ENCODE measurements at regions not wholly inside any gene's neighbourhood (a gene's known extent, or its start where the extent isn't known, plus 50 kb on each side); places are given as distances from the start of the nearest gene placed in this dataset.

DNA sequence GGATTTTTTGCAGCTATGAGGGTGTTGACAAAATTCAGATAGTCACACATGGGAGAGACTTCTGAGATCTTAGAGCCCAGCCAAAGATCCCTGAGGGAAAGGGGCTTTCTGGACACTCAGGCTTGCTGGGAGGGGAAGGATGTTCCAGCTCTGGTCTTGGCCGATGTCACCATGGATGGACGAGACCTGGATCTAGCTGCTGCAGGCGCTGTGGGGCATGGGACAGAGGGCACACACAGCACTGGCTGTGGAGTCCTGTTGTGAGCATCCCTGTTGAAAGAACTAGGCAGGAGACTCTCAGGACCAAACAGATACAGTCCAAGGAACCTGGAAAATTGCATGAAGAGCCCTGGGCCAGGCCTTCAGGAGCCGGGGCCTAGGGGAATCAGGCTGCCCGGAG is 80.1 kb upstream of the SDK2 start:
- DNase-seq (ENCODE audit: low spot score) = no peak

DNA sequence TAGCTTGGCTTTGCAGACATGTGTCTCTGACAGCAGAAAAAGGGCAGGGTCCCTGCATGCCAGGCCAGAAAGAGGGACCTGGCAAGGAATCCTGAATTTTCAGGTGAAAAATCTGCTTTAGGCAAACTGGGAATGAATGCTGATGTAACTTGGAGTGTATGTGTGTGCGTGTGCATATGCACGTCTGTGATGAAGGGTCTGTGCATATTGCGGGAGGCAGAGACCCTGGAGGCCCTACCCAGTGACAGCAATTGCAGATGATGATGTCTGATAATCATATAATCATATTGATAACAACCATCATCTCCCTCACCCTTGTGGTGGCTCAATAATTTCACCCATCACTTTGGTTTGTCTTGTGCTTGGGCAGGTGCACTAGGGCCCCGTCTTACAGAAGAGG is 80.7 kb upstream of the SDK2 start:
- no peak for DNase-seq (ENCODE audit: low spot score)

DNA sequence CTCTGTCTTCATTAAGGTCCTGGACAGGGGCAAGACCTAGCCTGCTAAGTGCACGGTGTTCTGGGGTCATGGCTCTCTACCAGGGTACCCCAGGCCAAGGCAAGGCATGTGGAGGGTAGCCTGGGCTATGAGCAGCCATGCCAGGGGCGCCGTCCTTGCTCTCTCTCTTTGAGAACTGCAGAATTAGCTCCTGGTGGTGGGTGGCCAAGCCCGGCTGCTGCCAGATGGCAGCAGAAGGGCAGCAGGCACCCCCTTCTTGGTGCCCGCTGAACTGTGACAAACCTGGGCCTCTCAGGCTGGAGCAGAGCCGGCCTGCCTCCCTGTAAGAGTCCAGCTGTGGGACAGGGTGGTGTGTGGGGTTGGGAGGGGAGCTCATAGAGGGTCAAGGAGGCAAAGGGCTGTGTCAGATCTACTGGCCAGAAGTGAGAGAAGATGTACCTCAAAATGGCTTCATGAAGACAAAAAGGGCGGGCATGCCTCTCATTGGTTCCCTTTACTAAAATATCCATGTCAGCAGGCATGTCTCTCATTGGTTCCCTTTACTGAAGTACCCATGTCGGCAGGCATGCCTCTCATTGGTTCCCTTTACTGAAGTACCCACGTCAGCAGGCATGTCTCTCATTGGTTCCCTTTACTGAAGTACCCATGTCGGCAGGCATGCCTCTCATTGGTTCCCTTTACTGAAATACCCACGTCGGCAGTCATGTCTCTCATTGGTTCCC is 81.7 kb upstream of the SDK2 start:
- DNase-seq (ENCODE audit: low spot score) = no peak

DNA sequence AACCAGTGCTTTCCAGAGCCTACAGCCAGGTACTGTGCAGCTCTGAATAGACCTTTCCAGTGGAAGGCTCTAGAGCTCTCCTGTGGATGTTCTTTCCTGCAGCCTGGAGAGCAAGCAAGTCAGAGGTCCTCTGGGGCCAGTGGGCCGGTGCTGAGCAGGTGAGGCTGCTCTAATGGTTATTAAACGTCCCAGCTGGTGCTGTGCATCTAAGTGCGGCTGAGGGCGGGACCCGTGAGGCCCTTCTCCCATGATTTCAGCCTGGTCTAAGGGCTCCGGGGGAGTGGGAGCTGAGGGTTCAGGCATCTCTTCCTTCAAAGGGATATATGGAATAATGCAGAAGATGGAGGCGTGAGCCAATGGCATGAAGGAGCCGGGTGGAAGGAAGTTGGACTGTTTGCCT is 83.7 kb upstream of the SDK2 start:
- no peak for DNase-seq (ENCODE audit: low spot score)

DNA sequence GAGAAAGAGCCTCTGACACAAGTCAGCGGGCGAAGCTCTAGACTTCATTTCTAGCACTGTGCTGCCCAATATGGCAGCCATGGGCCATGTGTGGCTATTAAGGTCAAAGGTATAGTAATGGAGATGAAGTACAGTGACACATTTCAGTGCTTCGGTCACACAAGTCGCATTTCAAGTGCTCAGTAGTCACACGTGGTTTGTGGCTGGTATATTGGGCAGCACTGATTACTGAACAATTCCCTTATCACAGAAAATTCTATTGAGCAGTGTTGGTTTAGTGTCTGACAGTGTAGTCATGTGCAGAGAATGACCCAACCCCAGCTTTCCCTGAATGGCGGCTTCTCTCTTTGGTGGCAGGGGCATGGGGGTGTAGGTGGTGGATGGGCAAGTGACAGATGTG is 84.9 kb upstream of the SDK2 start:
- DNase-seq (ENCODE audit: low spot score) = no peak

DNA sequence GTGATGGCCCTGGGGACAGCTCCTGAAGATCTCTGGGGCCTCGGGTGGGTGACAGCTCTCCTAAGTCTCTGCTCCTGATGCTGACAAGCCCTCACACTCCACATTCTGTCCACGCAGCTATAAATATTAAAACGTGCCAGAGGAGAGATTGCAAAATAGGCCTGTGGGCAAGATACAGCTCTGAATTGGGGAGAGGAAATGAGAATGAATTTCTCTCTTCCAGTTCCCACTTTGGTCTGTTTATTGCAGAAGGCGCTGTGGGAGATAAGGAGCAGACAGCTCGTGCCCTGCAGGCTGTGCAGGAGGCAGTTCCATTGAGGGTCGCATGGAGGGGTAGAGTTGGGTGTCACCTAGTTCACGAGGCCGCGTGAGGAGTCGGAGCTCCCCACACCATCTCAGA is 87.5 kb upstream of the SDK2 start:
- DNase-seq (ENCODE audit: low spot score) = no peak

DNA sequence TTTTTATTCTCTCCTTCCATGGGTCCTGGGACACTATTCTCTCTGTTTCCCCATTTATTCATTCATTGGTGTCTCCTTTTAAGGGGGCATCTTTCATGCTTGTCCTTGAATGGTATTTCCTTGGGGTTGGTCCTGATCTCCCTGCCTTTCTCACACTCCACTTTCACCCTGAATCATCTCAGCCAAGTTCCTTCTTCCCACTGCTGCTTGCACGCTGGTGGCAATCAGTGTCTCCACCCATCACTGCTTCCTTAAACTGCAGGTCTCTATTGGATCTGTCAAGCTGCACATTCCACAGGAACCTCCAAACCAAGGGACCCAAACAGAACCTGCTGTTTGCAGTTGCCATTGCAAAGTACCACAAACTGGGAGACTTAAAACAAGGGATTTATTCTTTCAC is 89.3 kb upstream of the SDK2 start:
- no peak for DNase-seq (ENCODE audit: low spot score)

DNA sequence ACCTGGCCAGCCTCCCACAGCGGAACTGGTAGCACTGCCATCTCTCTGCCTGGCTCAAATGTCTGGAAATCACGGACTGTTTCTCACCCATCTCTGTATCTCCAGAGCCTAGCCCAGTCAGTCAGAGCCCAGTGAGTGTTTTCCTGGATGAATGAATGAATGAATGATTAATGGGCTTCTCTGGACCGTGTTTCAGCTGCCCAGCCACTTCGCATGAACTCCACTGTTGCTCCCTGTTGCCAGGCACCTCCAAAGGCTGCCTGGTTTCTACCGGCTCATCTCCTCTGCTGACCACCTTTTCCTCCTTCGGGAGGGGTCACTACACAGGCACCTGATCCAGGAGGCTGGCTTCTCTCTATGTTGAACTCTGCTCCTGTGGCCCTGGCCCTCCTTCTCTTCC is 91.0 kb upstream of the SDK2 start:
- DNase-seq (ENCODE audit: low spot score) = no peak

DNA sequence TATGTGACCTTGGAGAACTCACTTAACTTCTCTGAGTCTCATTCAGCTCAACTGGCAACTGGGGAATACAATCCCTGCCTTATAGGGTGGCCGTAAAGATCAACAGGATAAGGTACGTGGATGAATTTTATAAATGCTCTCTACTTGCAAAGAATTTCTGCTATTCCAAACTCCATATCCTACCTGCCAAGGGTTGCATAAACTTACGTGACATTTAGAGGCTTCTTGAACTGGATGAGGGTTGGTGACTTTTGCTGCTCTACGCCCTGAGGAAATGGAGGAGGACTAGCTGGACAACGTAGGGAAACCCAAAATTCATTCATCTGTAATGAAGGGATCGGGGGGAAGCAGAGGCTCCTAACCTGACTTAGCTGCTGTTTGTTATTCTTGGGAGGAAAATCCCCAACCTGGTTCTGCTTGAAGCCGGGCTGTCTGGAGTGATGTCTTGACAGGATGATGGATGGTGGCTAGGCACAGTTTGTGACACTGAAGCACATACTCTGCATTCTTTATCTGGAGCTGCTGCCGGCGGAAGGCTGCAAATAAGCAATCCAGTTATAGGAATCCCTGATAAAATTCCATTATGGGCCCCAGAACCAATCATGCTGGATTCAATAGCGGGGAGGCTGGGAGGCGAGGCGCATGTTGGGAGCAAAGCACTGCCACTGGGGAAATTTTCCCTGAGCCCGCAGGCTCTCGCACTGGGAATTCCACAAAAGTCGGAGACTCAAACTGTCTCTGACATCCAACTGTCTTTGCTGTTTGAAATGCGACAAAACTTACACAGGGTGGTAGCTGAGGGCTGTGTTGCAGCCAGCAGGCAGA is 94.7 kb upstream of the SDK2 start:
- no peak for DNase-seq (ENCODE audit: low spot score)

DNA sequence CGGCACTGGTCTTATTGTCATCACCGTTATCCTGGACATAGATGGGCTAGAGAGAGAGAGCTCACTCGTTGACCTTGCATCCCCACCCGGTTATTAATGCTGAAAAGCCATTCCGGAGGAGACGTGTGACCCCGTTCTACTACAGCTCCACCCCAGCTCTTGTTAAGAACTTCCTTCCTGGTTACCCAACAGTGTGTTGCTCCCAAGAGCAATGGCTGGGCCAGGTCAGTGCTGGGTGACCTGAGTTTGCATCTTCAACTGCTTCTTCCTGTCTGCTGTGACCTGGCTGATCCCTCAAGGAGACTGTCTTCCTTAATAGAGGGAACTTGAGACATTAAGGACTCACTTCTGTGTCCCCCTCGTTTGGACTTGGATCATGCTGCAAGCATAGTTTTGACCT is 96.1 kb upstream of the SDK2 start:
- DNase-seq (ENCODE audit: low spot score) = no peak

DNA sequence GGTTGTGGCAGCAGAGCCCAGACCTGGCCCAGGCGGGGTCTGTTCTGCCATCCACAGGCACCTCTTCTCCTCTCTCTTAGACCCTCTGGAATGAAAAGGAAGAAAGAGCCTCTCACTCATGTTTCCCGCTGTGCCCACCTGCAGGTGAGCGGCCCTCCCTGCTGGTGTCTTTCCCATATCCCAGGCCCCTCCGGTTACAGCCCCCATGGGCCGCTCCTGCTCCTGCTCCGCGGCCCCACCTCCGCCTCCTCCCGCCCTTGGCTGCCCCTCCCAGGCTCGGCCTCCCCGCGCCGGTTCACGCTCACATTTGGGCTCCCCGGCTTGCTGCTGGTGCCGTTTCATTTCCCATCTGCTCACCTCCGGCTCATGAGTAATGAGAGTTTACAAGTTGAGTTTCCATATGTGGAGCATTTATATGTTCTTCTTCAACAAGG is 98.7 kb upstream of the SDK2 start:
- no peak for DNase-seq (ENCODE audit: low spot score)

DNA sequence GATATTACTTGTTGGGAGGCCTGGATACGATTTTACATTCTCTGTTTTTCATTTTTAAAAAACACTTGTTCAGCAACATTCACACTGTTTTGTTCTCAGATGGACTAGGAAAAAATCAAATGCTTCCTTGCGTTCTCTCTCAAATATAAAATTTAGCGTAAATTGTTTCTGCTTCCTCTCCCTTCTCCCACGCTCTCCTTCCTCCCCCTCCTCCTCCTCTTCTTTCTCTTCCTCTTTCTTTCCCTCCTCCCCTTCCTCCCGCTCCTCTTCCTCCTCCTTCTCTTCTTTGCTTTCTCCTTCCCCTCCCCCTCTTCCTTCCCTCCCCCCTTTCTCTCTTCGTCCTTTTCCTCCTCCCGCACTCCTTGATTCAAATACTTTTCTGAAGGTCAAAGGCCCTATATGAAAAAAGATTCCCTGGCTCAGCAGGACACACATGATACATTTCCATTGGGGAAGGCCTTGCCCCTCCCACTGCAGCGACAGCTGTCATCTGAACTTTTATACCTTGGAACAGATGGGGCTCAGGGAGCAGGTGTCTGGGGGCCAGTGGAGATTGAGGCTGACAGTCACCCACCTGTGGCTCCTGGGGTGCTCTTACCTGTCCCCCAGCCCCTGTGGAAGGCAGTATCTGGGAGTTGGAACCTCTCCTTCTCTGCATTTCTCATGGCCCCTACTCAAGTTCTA is 99.4 kb upstream of the SDK2 start:
- no peak for DNase-seq (ENCODE audit: low spot score)

DNA sequence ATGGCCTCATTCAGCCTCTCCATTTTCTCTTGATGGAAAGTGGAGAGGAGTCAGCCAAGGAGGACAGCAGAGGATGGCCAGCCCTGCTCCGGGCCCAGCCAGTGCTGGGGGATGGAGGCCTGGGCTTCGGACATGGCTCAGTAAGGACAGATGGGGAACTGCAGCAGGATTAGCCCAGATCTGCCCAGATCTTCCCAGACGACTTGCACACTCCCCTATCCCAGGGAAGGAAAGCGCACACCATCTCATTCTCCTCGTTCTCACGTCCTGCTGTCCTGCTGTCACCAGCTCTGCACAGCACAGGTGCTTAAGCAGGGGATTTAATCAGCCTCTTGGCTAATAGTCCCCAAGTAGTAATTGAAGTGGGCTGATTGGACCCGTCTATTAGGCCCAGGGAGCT is 100.2 kb upstream of the SDK2 start:
- DNase-seq (ENCODE audit: low spot score) = no peak

DNA sequence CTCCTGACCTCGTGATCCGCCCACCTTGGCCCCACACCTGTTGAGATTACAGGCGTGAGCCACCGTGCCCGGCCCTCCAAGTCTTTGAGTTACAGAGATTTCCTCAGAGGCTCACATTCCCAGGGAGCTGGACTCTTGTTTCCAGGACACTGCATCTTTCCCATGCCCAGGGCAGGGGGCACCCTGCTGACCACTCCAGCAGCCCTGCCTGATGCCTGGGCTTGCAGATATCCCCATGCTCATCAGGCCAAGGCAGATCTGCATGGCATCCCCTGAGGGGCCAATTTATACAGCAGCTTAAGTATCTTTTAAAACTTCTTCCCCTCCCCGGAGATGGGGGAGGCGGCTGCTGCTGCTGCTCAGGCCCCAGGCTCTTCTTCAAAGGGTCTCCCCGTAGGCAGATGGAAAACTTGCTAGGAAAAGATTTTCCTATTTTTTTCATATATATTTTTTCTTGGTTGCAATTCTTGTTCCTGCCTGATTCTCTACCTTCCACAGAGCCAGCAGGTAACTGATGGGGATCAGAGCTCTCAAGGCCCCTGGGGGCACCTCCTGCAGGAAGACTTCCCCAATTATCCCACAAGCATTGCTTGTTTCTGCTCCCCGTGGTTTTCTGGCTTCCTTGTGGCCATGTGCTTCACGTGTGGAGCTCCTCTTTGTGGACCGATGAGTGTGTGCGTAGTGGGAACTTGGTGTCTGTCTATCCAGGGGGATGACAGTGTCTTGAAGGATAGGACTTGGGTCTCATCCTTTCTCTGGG is 102.2 kb upstream of the SDK2 start:
- no peak for DNase-seq (ENCODE audit: low spot score)

DNA sequence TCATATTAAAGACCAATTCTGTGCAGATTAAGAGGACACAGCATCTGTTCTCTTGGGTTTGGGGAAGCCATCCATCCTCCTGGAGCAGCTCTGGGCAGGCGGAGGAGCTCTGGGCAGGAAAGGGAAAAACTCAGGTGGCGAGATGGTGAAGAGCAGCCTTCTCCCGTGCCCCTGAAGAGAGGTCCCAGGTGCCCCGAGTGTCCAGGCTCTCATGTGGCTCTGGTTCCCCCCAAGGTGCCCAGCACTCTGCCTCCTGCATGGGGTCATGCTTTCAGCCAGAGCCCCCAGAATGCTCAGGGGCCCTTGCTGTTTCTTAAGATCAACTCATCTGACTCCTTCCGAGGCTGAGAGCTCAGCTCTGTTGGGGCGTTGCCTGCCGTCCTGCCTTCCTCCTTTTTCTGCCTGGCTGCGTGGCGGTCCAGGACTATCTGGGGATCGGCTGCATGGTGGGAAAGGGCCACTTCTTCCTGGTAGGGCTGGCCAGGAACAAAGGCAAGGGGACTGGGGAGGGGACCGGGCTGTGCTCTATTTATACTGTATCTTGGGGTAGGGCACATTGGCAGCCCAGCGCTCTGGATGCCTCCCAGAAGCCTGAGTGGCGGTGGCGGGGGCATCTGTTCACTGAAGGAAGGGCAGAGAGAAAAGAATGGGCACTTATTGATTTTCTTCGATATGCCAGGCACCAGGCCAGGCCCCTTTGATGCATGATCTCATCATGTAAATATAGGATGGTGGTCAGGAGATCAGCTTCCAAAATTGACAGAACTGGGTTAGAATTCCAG is 103.2 kb upstream of the SDK2 start:
- no peak for DNase-seq (ENCODE audit: low spot score)

DNA sequence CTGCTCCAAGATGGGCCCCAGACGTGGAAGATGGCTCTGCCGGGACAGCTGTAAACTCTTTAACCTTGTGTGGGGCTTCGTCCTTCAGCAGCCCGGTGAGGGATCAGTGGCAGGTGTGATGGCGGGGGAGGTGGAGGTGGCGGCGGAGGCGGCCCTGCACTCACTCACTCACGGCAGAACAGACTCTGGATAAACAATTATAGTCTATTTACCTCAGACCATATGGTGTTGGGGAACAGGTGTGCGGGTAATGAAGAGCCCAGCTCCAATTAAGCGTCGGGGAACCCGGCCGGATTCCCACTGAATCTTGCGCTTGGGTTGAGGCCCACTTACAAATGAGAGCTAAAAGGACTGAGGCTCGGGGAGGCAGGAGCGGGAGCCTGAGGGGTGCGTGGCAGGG is 104.3 kb upstream of the SDK2 start:
- DNase-seq (ENCODE audit: low spot score) = no peak

DNA sequence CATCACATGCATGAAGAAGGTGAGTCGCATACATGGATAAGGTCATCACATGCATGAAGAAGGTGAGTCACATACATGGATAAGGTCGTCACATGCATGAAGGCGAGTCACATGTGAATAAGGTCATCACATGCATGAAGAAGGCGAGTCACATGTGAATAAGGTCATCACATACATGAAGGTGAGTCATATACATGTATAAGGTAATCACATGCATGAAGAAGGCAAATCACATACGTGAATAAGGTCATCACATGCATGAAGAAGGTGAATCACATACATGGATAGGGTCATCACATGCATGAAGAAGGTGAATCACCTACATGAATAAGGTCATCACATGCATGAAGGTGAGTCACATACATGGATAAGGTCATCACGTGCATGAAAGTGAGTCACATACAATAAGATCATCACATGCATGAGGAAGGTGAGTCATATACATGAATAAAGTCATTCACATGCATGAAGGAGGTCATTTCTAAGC is 105.1 kb upstream of the SDK2 start:
- no peak for DNase-seq (ENCODE audit: low spot score)

DNA sequence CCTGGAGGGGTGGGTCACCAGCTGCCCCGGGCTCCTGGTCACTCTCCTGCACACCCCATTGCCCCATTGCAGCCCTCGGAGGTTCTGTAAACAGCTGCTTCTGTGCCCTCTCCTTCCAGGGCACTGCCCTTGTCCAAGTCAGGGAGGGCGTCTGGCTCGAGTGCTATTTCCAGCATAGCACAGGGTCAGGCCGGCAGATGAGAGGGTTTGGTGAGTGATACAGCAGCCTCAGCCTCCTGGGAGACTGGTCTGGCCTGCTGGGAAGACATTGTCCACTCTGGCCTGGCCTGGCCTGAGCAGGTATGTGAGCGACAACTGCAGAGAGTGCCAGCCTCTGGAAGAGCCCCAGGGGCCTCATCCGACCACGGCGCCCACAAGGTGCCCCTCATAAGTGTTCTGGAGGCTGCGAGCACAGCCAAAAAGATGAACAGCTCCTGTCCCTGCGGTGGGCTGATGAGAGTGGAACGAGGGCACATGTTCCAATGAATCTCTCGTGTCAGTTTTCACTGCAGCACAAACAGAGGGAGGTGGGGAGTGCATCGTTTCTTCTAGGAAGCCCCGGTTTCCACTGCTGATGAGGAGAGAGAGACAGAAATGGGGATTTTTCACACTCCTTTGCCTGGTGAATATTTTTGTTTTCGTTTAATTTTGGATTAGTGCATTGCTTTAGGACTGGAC is 105.8 kb upstream of the SDK2 start:
- no peak for DNase-seq (ENCODE audit: low spot score)

DNA sequence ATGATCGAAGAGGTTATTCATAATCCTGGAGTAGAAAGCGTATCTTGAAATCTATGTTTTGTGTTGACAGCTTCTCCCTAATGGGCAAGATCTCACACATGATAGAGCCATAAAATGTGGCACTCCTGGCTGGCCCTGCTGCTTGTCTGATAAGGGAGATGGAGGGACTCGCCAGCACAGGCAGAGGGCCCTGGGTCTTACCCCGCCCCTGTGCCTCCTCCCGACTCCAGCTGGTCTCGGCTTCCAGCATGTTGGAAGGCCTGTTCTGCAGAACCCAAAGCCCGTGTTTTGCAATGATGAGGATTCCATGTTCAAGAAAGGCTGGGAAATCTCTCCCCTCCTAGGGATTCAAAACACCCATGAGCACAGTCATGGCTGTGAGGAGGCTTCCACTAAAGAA is 106.7 kb upstream of the SDK2 start:
- no peak for DNase-seq (ENCODE audit: low spot score)

DNA sequence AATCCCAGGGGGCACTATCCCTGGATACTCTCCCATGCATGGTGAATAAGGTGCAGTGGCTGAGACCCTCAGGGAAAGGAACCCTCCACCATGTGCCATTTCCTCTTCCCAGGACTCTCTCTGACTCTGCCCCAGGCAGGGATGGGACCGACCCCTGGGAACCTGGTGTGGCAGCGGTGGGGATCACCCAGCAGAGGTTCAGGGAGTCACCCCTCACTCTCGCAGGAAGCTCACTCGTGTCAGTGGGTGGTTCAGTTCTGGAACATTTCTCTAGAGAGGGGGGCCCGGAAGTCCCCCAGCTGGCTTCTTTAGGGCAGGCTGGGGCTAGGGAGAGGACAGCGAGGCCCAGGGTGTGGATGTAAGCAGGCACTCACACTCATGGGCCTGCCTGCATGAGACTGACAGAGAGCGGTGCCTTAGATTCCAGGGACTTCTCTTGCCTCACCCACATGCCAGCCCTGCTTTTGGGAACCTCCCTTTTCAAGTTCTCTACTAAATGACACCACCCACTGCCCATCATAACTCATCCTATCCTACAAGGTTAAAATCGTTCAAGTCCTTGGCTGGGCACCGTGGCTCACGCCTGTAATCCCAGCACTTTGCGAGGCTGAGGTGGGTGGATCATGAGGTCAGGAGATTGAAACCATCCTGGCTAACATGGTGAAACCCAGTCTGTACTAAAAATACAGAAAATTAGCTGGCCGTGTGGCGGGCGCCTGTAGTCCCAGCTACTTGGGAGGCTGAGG is 109.7 kb upstream of the SDK2 start:
- DNase-seq (ENCODE audit: low spot score) = no peak
